GM23338 (cell line): ENCODE measurements at regions not wholly inside any gene's neighbourhood (a gene's known extent, or its start where the extent isn't known, plus 50 kb on each side); places are given as distances from the start of the nearest gene placed in this dataset.

ENCODE experiments used
- ATAC-seq: fragments of 200-7000 bp; cut with Tn5 transposase; 3 replicates; pipeline ENCODE4 v1.9.1; 2020
- DNase-seq: peaks from one replicate; pipeline ENCODE4 v3.0.0-alpha.2; 2015; ENCODE audit warnings: low spot score
- H2AFZ ChIP-seq: fragments of 200-600 bp; sonication (generic); 2 replicates; pipeline ENCODE4 v1.8.0; 2016; ENCODE audit warnings: antibody characterized with exemption, mild to moderate bottlenecking, moderate library complexity
- H3F3A ChIP-seq: fragments of 200-600 bp; sonication (generic); replicated peaks from 2 replicates; pipeline ENCODE4 v1.8.0; 2017; ENCODE audit warnings: antibody characterized with exemption, mixed run types, low read depth
- H3K27ac ChIP-seq: fragments of 200-600 bp; sonication (generic); 2 replicates; pipeline ENCODE4 v1.6.1; 2016; ENCODE audit warnings: low read depth
- H3K27me3 ChIP-seq: fragments of 200-600 bp; sonication (generic); 2 replicates; pipeline ENCODE4 v1.8.0; 2016; ENCODE audit warnings: mild to moderate bottlenecking, mixed run types, moderate library complexity; ENCODE audit not compliant: insufficient read depth
- H3K36me3 ChIP-seq: fragments of 200-600 bp; sonication (generic); 2 replicates; pipeline ENCODE4 v1.8.0; 2016; ENCODE audit warnings: mild to moderate bottlenecking; ENCODE audit not compliant: insufficient read depth
- H3K4me1 ChIP-seq: fragments of 200-600 bp; sonication (generic); 2 replicates; pipeline ENCODE4 v1.8.0; 2016; ENCODE audit warnings: mild to moderate bottlenecking, moderate library complexity; ENCODE audit not compliant: insufficient read depth
- H3K4me2 ChIP-seq: fragments of 200-600 bp; sonication (generic); 2 replicates; pipeline ENCODE4 v1.7.1; 2017; ENCODE audit warnings: mixed run types
- H3K4me3 ChIP-seq: fragments of 200-600 bp; sonication (generic); 2 replicates; pipeline ENCODE4 v1.6.1; 2016; ENCODE audit warnings: mixed run types
- H3K79me2 ChIP-seq: fragments of 200-600 bp; sonication (generic); replicated peaks from 2 replicates; pipeline ENCODE4 v1.8.0; 2017; ENCODE audit warnings: mild to moderate bottlenecking; ENCODE audit not compliant: insufficient read depth
- H3K9me2 ChIP-seq: fragments of 200-600 bp; sonication (generic); 2 replicates; pipeline ENCODE4 v1.8.0; 2017; ENCODE audit not compliant: insufficient read depth
- H4K20me1 ChIP-seq: fragments of 200-600 bp; sonication (generic); replicated peaks from 2 replicates; pipeline ENCODE4 v1.8.0; 2017; ENCODE audit warnings: mild to moderate bottlenecking; ENCODE audit not compliant: insufficient read depth
- H3K27ac Mint-ChIP-seq: 2 replicates; pipeline ENCODE4 v1.8.0; 2020; ENCODE audit warnings: inconsistent platforms, mild to moderate bottlenecking, moderate library complexity, mixed read lengths
- H3K27me3 Mint-ChIP-seq: 3 replicates; pipeline ENCODE4 v1.8.0; 2022; ENCODE audit warnings: low read depth, mild to moderate bottlenecking, moderate library complexity, mixed read lengths, inconsistent platforms; ENCODE audit not compliant: insufficient read depth, poor library complexity
- H3K36me3 Mint-ChIP-seq: 3 replicates; pipeline ENCODE4 v1.8.0; 2021; ENCODE audit warnings: low read depth, mild to moderate bottlenecking, inconsistent platforms, moderate library complexity, mixed read lengths
- H3K4me1 Mint-ChIP-seq: 3 replicates; pipeline ENCODE4 v1.8.0; 2020; ENCODE audit warnings: mild to moderate bottlenecking, inconsistent platforms, mixed read lengths
- H3K4me3 Mint-ChIP-seq: 3 replicates; pipeline ENCODE4 v1.8.0; 2021; ENCODE audit warnings: moderate library complexity, mild to moderate bottlenecking, inconsistent platforms, mixed read lengths
- H3K9me3 Mint-ChIP-seq: 3 replicates; pipeline ENCODE4 v1.8.0; 2020; ENCODE audit warnings: moderate library complexity, mild to moderate bottlenecking, inconsistent platforms, mixed read lengths
- CREB1 ChIP-seq: fragments of 250-450 bp; sonication (Bioruptor Pico); IDR thresholded peaks from 2 replicates; pipeline ENCODE4 v1.5.0; 2020; ENCODE audit warnings: low read depth, mild to moderate bottlenecking, moderate library complexity
- CTCF ChIP-seq, 2 experiments: fragments of 200-600 bp in 1 of 2; sonication (generic) in 1 of 2; conservative IDR thresholded peaks; 2 replicates each; pipeline versions ENCODE4 v1.5.1 to v1.6.1; 2016 to 2017; ENCODE audit warnings: antibody characterized with exemption in 2 of 2, low read depth in 2 of 2, mild to moderate bottlenecking in 2 of 2, moderate library complexity in 1 of 2
- ETS1 ChIP-seq: IDR thresholded peaks from 2 replicates; pipeline ENCODE4 v1.6.1; 2016; ENCODE audit warnings: antibody characterized with exemption
- EZH2 ChIP-seq: fragments of 200-600 bp; sonication (generic); IDR thresholded peaks from one replicate; pipeline ENCODE4 v1.8.0; 2017; ENCODE audit warnings: antibody characterized with exemption, mild to moderate bottlenecking, low read depth; ENCODE audit not compliant: unreplicated experiment
- EZH2phosphoT487 ChIP-seq: fragments of 200-600 bp; sonication (generic); IDR thresholded peaks from one replicate; pipeline ENCODE4 v1.8.1; 2018; ENCODE audit warnings: antibody characterized with exemption; ENCODE audit not compliant: unreplicated experiment
- JUNB ChIP-seq: IDR thresholded peaks from one replicate; pipeline ENCODE4 v1.6.1; 2016; ENCODE audit warnings: antibody characterized with exemption; ENCODE audit not compliant: unreplicated experiment
- POLR2AphosphoS5 ChIP-seq: IDR thresholded peaks from 2 replicates; pipeline ENCODE4 v1.6.1; 2016; ENCODE audit warnings: antibody characterized with exemption, low read depth
- REST ChIP-seq: IDR thresholded peaks from one replicate; pipeline ENCODE4 v1.6.1; 2018; ENCODE audit warnings: antibody characterized with exemption; ENCODE audit not compliant: unreplicated experiment
- STAT1 ChIP-seq: IDR thresholded peaks from one replicate; pipeline ENCODE4 v1.6.1; 2016; ENCODE audit warnings: antibody characterized with exemption; ENCODE audit not compliant: unreplicated experiment
- ZNF331 ChIP-seq: fragments of 250-450 bp; sonication (Bioruptor Pico); IDR thresholded peaks from 2 replicates; pipeline ENCODE4 v1.5.0; 2020; ENCODE audit warnings: low read depth, mild to moderate bottlenecking, moderate library complexity

- TF ChIP-seq JUNB (no peak), CTCF (conservative IDR thresholded peaks at IDR 0.05; ENCODE audit: low read depth in 2 of 2) (no peak), ZNF331 (CRISPR knock-in tag) (no peak), EZH2phosphoT487 (no peak), REST (no peak), POLR2AphosphoS5 (no peak), CREB1 (CRISPR knock-in tag) (no peak)
Observed at GRCh38 chr9:121584421-121584820, 67.0 kb upstream of the DAB2IP start (continued).

- Histone ChIP-seq H3F3A (no peaks in the 10 kb centered on the region), H3K4me1 (peaks cover 1% of the 10 kb centered on the region), H4K20me1 (no peaks in the 10 kb centered on the region), H3K27ac (no peak overlapping the region), H3K36me3 (no peaks in the 10 kb centered on the region), H3K27me3 (no peaks in the 10 kb centered on the region), H3K4me2 (no peak overlapping the region), H3K9me2 (no peaks in the 10 kb centered on the region), H2AFZ (no peak overlapping the region), H3K79me2 (no peaks in the 10 kb centered on the region), H3K4me3 (no peak overlapping the region)
- H3K27ac Mint-ChIP-seq = no peak overlapping the region
- no peaks in the 10 kb centered on the region for H3K9me3 Mint-ChIP-seq
- no peak for DNase-seq
- no peak for ATAC-seq
- H3K4me1 Mint-ChIP-seq = peaks cover 14% of the 10 kb centered on the region
- H3K4me3 Mint-ChIP-seq = no peak overlapping the region
- TF ChIP-seq EZH2phosphoT487 (no peak), POLR2AphosphoS5 (no peak), STAT1 (no peak)
- peaks cover 10% of the 10 kb centered on the region for H3K27me3 Mint-ChIP-seq
- no peaks in the 10 kb centered on the region for H3K36me3 Mint-ChIP-seq
Observed at GRCh38 chr9:121587863-121588262, 63.6 kb upstream of the DAB2IP start.

- Histone ChIP-seq H3K4me1 (no peaks in the 10 kb centered on the region), H3K9me2 (no peaks in the 10 kb centered on the region), H3F3A (no peaks in the 10 kb centered on the region), H3K79me2 (no peaks in the 10 kb centered on the region), H3K27ac (no peak overlapping the region), H2AFZ (no peak overlapping the region), H3K4me3 (no peak overlapping the region), H3K36me3 (no peaks in the 10 kb centered on the region), H3K27me3 (no peaks in the 10 kb centered on the region), H3K4me2 (no peak overlapping the region), H4K20me1 (no peaks in the 10 kb centered on the region)
- H3K9me3 Mint-ChIP-seq = no peaks in the 10 kb centered on the region
- H3K27me3 Mint-ChIP-seq = peaks cover 8% of the 10 kb centered on the region
- ATAC-seq (no peak), DNase-seq (no peak)
- H3K4me1 Mint-ChIP-seq = peaks cover 13% of the 10 kb centered on the region
- no peak overlapping the region for H3K27ac Mint-ChIP-seq
- H3K36me3 Mint-ChIP-seq = no peaks in the 10 kb centered on the region
- H3K4me3 Mint-ChIP-seq = no peak overlapping the region
- no peak for TF ChIP-seq EZH2
- TF ChIP-seq JUNB = no peak
- TF ChIP-seq CREB1 (CRISPR knock-in tag) = no peak
- no peak for TF ChIP-seq EZH2phosphoT487
- TF ChIP-seq CTCF (conservative IDR thresholded peaks at IDR 0.05; ENCODE audit: low read depth in 2 of 2) = no peak
- no peak for TF ChIP-seq ETS1
- TF ChIP-seq REST = no peak
Observed at GRCh38 chr9:121589986-121590385, 61.4 kb upstream of the DAB2IP start.
